RKO (cell line): ENCODE measurements at regions not wholly inside any gene's neighbourhood (a gene's known extent, or its start where the extent isn't known, plus 50 kb on each side); places are given as distances from the start of the nearest gene placed in this dataset.
"Not testable (repeated sequence)": the region's sequence is repeated elsewhere in the genome, so short reads cannot be mapped to it uniquely, and the experiment has no call there.

Experiments used
- DNase-seq: peaks from one replicate; pipeline ENCODE4 v3.0.0-alpha.2; 2016; ENCODE audit warnings: low spot score

- DNase-seq = no peak
Observed at GRCh38 chr2:182477774-182478173, 50.9 kb upstream of the PDE1A start.

GRCh38 chr2:182481676-182482075 is 54.8 kb upstream of the PDE1A start:
- no peak for DNase-seq

- no peak for DNase-seq
Observed at GRCh38 chr2:182482511-182482910, 55.7 kb upstream of the PDE1A start.

- no peak for DNase-seq
Observed at GRCh38 chr2:182496596-182496995, 69.8 kb upstream of the PDE1A start.

- DNase-seq = no peak
Observed at GRCh38 chr2:182499706-182500470, 73.1 kb upstream of the PDE1A start.

GRCh38 chr2:182503886-182504285 is 77.0 kb upstream of the PDE1A start:
- DNase-seq = no peak

- no peak for DNase-seq
Observed at GRCh38 chr2:182504903-182505302, 78.1 kb upstream of the PDE1A start.

- no peak for DNase-seq
Observed at GRCh38 chr2:182506606-182507005, 79.8 kb upstream of the PDE1A start.

- not testable (repeated sequence) for DNase-seq
Observed at GRCh38 chr2:182508583-182508982, 81.7 kb upstream of the PDE1A start.

- no peak for DNase-seq
Observed at GRCh38 chr2:182509216-182509615, 82.4 kb upstream of the PDE1A start.

- DNase-seq = no peak
Observed at GRCh38 chr2:182521453-182522404, 94.9 kb upstream of the PDE1A start.

GRCh38 chr2:182522405-182522896 is 95.6 kb upstream of the PDE1A start:
- no peak for DNase-seq

GRCh38 chr2:182522972-182523473 is 96.2 kb upstream of the PDE1A start:
- DNase-seq = no peak

- DNase-seq = no peak
Observed at GRCh38 chr2:182530636-182531035, 103.8 kb upstream of the PDE1A start.

GRCh38 chr2:182540252-182540651 is 113.4 kb upstream of the PDE1A start:
- DNase-seq = no peak

- DNase-seq = no peak
Observed at GRCh38 chr2:182541268-182541667, 114.4 kb upstream of the PDE1A start.

- DNase-seq = peak; percentile 9
Observed at GRCh38 chr2:182542501-182543258, 115.8 kb upstream of the PDE1A start.

GRCh38 chr2:182543741-182544525 is 117.1 kb upstream of the PDE1A start:
- no peak for DNase-seq

GRCh38 chr2:182545420-182546167 is 118.8 kb upstream of the PDE1A start:
- peak; percentile 11 for DNase-seq
